ENCODE measurements at regions not wholly inside any gene's neighbourhood (a gene's known extent, or its start where the extent isn't known, plus 50 kb on each side); places are given as distances from the start of the nearest gene placed in this dataset.
"Not testable (repeated sequence)": the region's sequence is repeated elsewhere in the genome, so short reads cannot be mapped to it uniquely, and the experiment has no call there.

- no peak for DNase-seq
Observed at GRCh38 chr2:138919120-138919747, 139.0 kb upstream of the NXPH2 start.

GRCh38 chr2:138910427-138910826 is 130.2 kb upstream of the NXPH2 start:
- no peak for DNase-seq

GRCh38 chr2:138906549-138906948 is 126.4 kb upstream of the NXPH2 start:
- DNase-seq: no peak

GRCh38 chr2:138902239-138902871 is 122.2 kb upstream of the NXPH2 start:
- no peak for DNase-seq

- no peak for DNase-seq
Observed at GRCh38 chr2:138901530-138901929, 121.3 kb upstream of the NXPH2 start.

- no peak for DNase-seq
Observed at GRCh38 chr2:138898855-138899254, 118.7 kb upstream of the NXPH2 start.

GRCh38 chr2:138897274-138897673 is 117.1 kb upstream of the NXPH2 start:
- no peak for DNase-seq

- no peak for DNase-seq
Observed at GRCh38 chr2:138893746-138894145, 113.6 kb upstream of the NXPH2 start.

GRCh38 chr2:138881126-138881525 is 100.9 kb upstream of the NXPH2 start:
- DNase-seq: no peak

GRCh38 chr2:138879931-138880330 is 99.7 kb upstream of the NXPH2 start:
- no peak for DNase-seq

GRCh38 chr2:138877421-138877820 is 97.2 kb upstream of the NXPH2 start:
- DNase-seq: no peak

GRCh38 chr2:138874251-138874650 is 94.1 kb upstream of the NXPH2 start:
- no peak for DNase-seq

- DNase-seq: not testable (repeated sequence)
Observed at GRCh38 chr2:138872116-138872515, 91.9 kb upstream of the NXPH2 start.

- no peak for DNase-seq
Observed at GRCh38 chr2:138871312-138871711, 91.1 kb upstream of the NXPH2 start.

- DNase-seq: no peak
Observed at GRCh38 chr2:138867341-138867740, 87.2 kb upstream of the NXPH2 start.

- DNase-seq: no peak
Observed at GRCh38 chr2:138866797-138867196, 86.6 kb upstream of the NXPH2 start.

- no peak for DNase-seq
Observed at GRCh38 chr2:138853761-138854160, 73.6 kb upstream of the NXPH2 start.

GRCh38 chr2:138853296-138853695 is 73.1 kb upstream of the NXPH2 start:
- DNase-seq: no peak

- peak in 1 of 5 experiments; percentile 11 for DNase-seq
Observed at GRCh38 chr2:138846216-138846821, 66.1 kb upstream of the NXPH2 start.

- no peak for DNase-seq
Observed at GRCh38 chr2:138842341-138842740, 62.2 kb upstream of the NXPH2 start.

- DNase-seq: no peak
Observed at GRCh38 chr2:138841459-138841858, 61.3 kb upstream of the NXPH2 start.

- DNase-seq: no peak
Observed at GRCh38 chr2:138838851-138839620, 58.8 kb upstream of the NXPH2 start.

GRCh38 chr2:138831691-138832090 is 51.5 kb upstream of the NXPH2 start:
- no peak for DNase-seq

GRCh38 chr2:138831154-138831553 is 51.0 kb upstream of the NXPH2 start:
- DNase-seq: no peak
